GM12878 (cell line): ENCODE measurements at regions not wholly inside any gene's neighbourhood (a gene's known extent, or its start where the extent isn't known, plus 50 kb on each side); places are given as distances from the start of the nearest gene placed in this dataset.

ENCODE experiments used
- ATAC-seq: fragments of 200-7000 bp; cut with Tn5 transposase; 3 replicates; pipeline ENCODE4 v1.9.1; 2020; ENCODE audit warnings: mild to moderate bottlenecking, moderate library complexity
- BruUV-seq: library from RNA; stranded (reverse); fragments of 400-500 nt; replicated peaks from 2 replicates; lab custom pipeline; 2021; lab: Mats Ljungman, UMichigan
- CTCF ChIA-PET: fragments of 300-600 bp; sonication (Branson Sonifier 250); formaldehyde crosslinking; extraction: SDS; loops from one replicate; lab custom pipeline; 2021; ENCODE audit warnings: inconsistent platforms; lab: Yijun Ruan, JAX
- POLR2A ChIA-PET: fragments of 350-600 bp; formaldehyde crosslinking; extraction: SDS; loops from one replicate; lab custom pipeline; 2021; ENCODE audit warnings: inconsistent platforms; lab: Charles Lee
- RAD21 ChIA-PET: fragments of 300-600 bp; sonication (Branson Sonifier 250); formaldehyde crosslinking; loops from one replicate; lab custom pipeline; 2023; ENCODE audit warnings: antibody characterized with exemption; ENCODE audit not compliant: unreplicated experiment; lab: Charles Lee
- SMC1A ChIA-PET: fragments of 300-600 bp; sonication (Branson Sonifier 250); formaldehyde crosslinking; loops from one replicate; lab custom pipeline; 2023; ENCODE audit not compliant: unreplicated experiment, uncharacterized antibody; lab: Charles Lee
- DNase-seq: peaks from one replicate; pipeline ENCODE4 v3.0.0-alpha.2; 2011; ENCODE audit warnings: low read depth, low spot score
- FAIRE-seq: peaks from 3 replicates; lab custom pipeline; 2011; peaks lifted over from hg19 to GRCh38; lab: Jason Lieb, UNC
- H2AFZ ChIP-seq: 2 replicates; pipeline ENCODE4 v1.6.0; 2011; ENCODE audit warnings: low read depth, low read length, control low read depth; ENCODE audit not compliant: control insufficient read depth
- H3K27ac ChIP-seq: 2 replicates; pipeline ENCODE4 v1.5.1; 2011; ENCODE audit warnings: control low read depth; ENCODE audit not compliant: control insufficient read depth, insufficient read depth
- H3K27me3 ChIP-seq, 2 experiments: replicated peaks in 1 of 2; 2 replicates each; pipeline versions ENCODE4 v1.6.0 to v1.6.1; 2011; ENCODE audit warnings: low read length in 1 of 2; ENCODE audit not compliant: control insufficient read depth in 2 of 2, insufficient read depth in 2 of 2
- H3K36me3 ChIP-seq, 2 experiments: 2 replicates each; pipeline ENCODE4 v1.5.1; 2011; ENCODE audit warnings: low read length in 1 of 2; ENCODE audit not compliant: control insufficient read depth in 2 of 2, insufficient read depth in 2 of 2
- H3K4me1 ChIP-seq: 2 replicates; pipeline ENCODE4 v1.6.1; 2011; ENCODE audit warnings: mild to moderate bottlenecking, low read length, moderate library complexity, mixed read lengths; ENCODE audit not compliant: control insufficient read depth, insufficient read depth
- H3K4me2 ChIP-seq: 2 replicates; pipeline ENCODE4 v1.6.0; 2011; ENCODE audit warnings: control low read depth; ENCODE audit not compliant: control insufficient read depth, insufficient read depth
- H3K4me3 ChIP-seq: fragments of 200-600 bp; sonication (generic); 2 replicates; pipeline ENCODE4 v1.5.1; 2016
- H3K79me2 ChIP-seq: 2 replicates; pipeline ENCODE4 v1.6.0; 2011; ENCODE audit warnings: low read length; ENCODE audit not compliant: control insufficient read depth, insufficient read depth
- H3K9ac ChIP-seq: 2 replicates; pipeline ENCODE4 v1.8.0; 2011; ENCODE audit warnings: low read length, control low read depth, mixed read lengths; ENCODE audit not compliant: control insufficient read depth, insufficient read depth
- H3K9me3 ChIP-seq: replicated peaks from 3 replicates; pipeline ENCODE4 v1.5.1; 2011; ENCODE audit warnings: mild to moderate bottlenecking, low read length; ENCODE audit not compliant: control insufficient read depth, insufficient read depth
- H4K20me1 ChIP-seq: 2 replicates; pipeline ENCODE4 v1.6.0; 2011; ENCODE audit not compliant: control insufficient read depth, insufficient read depth
- ASH2L ChIP-seq: fragments of 300-600, 200-600 bp; sonication (generic); IDR thresholded peaks from 2 replicates; pipeline ENCODE4 v1.6.1; 2017; ENCODE audit warnings: low read depth, mild to moderate bottlenecking, borderline replicate concordance
- BACH1 ChIP-seq: fragments of 450-650 bp; IDR thresholded peaks from 2 replicates; pipeline ENCODE4 v1.6.1; 2017; ENCODE audit warnings: mild to moderate bottlenecking, borderline replicate concordance
- BCLAF1 ChIP-seq: fragments of 450-650 bp; IDR thresholded peaks from 2 replicates; pipeline ENCODE4 v1.6.1; 2017; ENCODE audit warnings: antibody characterized with exemption, mild to moderate bottlenecking, moderate library complexity
- ETV6 ChIP-seq, 2 experiments: fragments of 450-650 bp in 1 of 2; IDR thresholded peaks in 1 of 2; conservative IDR thresholded peaks in 1 of 2; 2 replicates each; pipeline ENCODE4 v1.6.1; 2014; ENCODE audit warnings: antibody characterized with exemption in 1 of 2, borderline replicate concordance in 1 of 2, low read depth in 1 of 2, mild to moderate bottlenecking in 1 of 2, moderate library complexity in 1 of 2
- FOS ChIP-seq: IDR thresholded peaks from 3 replicates; pipeline ENCODE4 v1.6.1; 2011; ENCODE audit warnings: borderline replicate concordance; ENCODE audit not compliant: insufficient read length; ENCODE audit errors: extremely low read depth
- HSF1 ChIP-seq: fragments of 150-350 bp; IDR thresholded peaks from 2 replicates; pipeline ENCODE4 v1.6.1; 2014; ENCODE audit warnings: mild to moderate bottlenecking, low read depth, low read length
- NRF1 ChIP-seq: conservative IDR thresholded peaks from 2 replicates; pipeline ENCODE4 v1.6.1; 2011; ENCODE audit warnings: mild to moderate bottlenecking, low read depth, low read length, improper control_type of control experiment
- PKNOX1 ChIP-seq: fragments of 450-650 bp; IDR thresholded peaks from 2 replicates; pipeline ENCODE4 v1.6.1; 2016; ENCODE audit warnings: mild to moderate bottlenecking
- SP1 ChIP-seq: IDR thresholded peaks from one replicate; pipeline ENCODE4 v1.6.1; 2011; ENCODE audit warnings: low read depth, low read length
- WGBS: methylation state at CpG from one replicate; pipeline ENCODE4 v1.1.6; 2016; ENCODE audit warnings: low lambda C conversion rate; ENCODE audit not compliant: insufficient replicate concordance, insufficient coverage; ENCODE audit errors: missing lambda C conversion rate; 5-methylcytosine and 5-hydroxymethylcytosine counted together
- in situ Hi-C: fragments of 300-500 bp; cut with MboI; formaldehyde crosslinking; loops from 9 replicates; pipeline ENCODE4 v1.14.3; 2018; ENCODE audit warnings: mixed read lengths
- intact Hi-C: fragments of 100-400 bp; cut with micrococcal nuclease; formaldehyde crosslinking; loops from one replicate; pipeline ENCODE4 v1.14.2; 2022; ENCODE audit not compliant: unreplicated experiment

DNA sequence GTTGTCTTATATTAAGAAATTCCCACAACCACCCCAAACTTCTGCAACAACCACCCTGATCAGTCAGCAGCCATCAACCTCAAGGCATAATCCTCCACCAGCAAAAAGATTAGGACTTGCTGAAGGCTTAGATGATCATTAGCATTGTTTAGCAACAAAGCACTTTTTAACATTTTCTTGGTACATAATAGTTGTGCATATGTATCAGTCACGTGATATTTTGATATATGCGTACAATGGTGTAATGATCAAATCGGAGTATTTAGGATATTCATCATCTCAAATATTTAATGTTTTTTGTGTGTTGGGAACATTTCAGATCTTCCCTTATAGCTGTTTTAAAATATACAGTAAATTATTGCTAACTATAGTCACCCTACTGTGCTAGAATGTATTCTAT, 73.5 kb upstream of the API5 start:
- Histone ChIP-seq H3K36me3 (no peaks in the 10 kb centered on the region), H3K4me2 (no peak overlapping the region), H2AFZ (no peak overlapping the region), H3K4me1 (no peaks in the 10 kb centered on the region), H3K79me2 (no peaks in the 10 kb centered on the region), H3K27ac (no peak overlapping the region), H3K27me3 (no peaks in the 10 kb centered on the region), H3K9ac (no peak overlapping the region), H4K20me1 (no peaks in the 10 kb centered on the region), H3K4me3 (no peak overlapping the region), H3K9me3 (no peaks in the 10 kb centered on the region)
- no TSS peak for BruUV-seq
- FAIRE-seq (no peak), ATAC-seq (no peak), DNase-seq (no peak)
- ChIA-PET POLR2A (no interaction called here), SMC1A (no interaction called here), CTCF (no interaction called here), RAD21 (no interaction called here)
- in situ Hi-C loops, result no loop called here
- intact Hi-C loops, result no loop called here
- WGBS, result 30% methylated on average over 3 of the region's 3 CpGs
- TF ChIP-seq HSF1 (no peak), NRF1 (no peak), BCLAF1 (no peak), BACH1 (no peak), PKNOX1 (no peak), ASH2L (no peak), FOS (no peak), SP1 (no peak), ETV6 (conservative IDR thresholded peaks at IDR 0.05 in 1 of 2, IDR thresholded peaks at IDR 0.05 in 1 of 2; ENCODE audit: borderline replicate concordance in 1 of 2, low read depth in 1 of 2) (no peak)
